ENCODE measurements at regions not wholly inside any gene's neighbourhood (a gene's known extent, or its start where the extent isn't known, plus 50 kb on each side); places are given as distances from the start of the nearest gene placed in this dataset.
"Not testable (repeated sequence)": the region's sequence is repeated elsewhere in the genome, so short reads cannot be mapped to it uniquely, and the experiment has no call there.

DNA sequence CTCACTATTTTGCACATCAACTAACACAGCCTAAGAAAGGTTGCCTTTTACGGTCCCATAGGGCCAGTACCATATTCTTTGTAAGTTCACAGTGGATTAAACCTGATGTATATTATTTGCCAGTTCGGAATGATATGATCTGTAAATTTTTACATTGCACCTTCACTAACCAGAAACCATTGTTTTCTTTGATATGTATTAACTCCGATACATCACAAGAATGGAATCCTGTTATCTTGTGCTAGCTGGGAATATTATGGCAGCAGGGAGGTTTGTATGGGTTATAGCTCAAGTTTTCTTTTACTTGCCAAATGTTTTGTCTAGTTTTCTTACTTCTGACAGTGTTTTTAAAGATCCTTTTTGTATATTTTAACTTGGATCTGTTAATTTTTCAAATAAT is 51.4 kb upstream of the S1PR1 start:
- no peak for DNase-seq (ENCODE audit: low spot score)

DNA sequence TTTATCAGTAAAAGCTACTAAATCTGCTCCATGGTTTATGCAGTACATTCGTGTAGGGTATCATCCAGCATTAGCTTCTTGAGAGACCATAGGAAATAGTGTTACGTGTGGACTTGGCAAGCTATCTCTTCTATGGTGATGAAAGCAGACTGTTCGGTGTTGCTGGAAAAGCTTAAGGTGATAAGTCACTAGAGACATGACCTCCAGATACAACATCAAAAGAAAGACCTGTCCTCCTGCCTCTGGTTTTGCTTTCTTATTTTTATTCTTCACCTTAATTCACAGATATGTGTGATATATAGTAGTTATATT is 53.5 kb upstream of the S1PR1 start:
- no peak for DNase-seq (ENCODE audit: low spot score)

DNA sequence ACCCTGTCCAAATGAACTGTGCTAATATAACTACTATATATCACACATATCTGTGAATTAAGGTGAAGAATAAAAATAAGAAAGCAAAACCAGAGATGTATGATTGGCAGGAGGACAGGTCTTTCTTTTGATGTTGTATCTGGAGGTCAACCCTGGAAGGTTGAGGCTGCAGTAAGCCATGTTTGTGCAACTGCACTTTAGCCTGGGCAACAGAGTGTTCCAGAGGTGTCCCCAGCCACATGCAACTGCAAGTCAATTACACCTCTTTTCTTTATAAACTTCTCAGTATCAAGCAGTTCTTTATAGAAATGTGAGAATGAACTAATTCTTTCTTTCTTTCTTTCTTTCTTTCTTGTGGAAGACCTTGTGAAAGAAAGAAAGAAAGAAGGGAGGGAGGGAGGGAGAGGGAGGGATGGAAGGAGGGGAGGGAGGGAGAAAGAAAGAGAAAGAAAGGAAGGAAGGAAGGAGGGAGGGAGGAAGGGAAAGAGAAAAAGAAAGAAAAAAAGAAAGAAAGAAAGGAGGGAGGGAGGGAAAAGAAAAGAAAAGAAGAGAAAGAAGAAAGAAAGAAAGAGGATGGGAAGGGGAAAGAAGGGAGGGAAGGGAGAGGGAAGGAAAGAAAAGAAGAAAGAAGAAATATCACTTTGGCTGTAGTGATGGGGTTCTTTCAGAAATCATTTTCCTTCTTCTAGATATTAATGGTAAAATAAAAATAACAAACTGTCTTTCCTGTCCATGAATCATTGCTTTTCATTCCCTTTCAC is 54.0 kb upstream of the S1PR1 start:
- no peak for DNase-seq (ENCODE audit: low spot score)

DNA sequence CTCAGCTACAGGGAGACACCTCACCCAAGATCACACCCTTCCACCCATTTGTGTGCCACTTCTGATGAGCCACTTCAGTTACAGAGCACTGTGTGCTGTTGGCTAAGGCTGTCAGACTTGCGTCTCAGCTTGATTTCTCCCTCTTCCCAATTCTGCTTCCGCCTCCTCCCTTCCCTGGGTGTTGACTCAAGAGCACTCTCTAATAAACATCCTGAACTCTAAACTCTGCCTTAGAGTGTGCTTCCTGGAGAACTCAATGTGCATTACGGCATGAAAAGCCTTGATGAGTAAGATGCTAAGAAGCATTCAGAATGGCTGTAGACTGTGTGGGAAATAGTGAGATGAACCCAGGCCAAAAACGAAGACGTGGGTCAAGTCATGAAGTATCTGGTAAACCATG is 54.9 kb upstream of the S1PR1 start:
- no peak for DNase-seq (ENCODE audit: low spot score)

DNA sequence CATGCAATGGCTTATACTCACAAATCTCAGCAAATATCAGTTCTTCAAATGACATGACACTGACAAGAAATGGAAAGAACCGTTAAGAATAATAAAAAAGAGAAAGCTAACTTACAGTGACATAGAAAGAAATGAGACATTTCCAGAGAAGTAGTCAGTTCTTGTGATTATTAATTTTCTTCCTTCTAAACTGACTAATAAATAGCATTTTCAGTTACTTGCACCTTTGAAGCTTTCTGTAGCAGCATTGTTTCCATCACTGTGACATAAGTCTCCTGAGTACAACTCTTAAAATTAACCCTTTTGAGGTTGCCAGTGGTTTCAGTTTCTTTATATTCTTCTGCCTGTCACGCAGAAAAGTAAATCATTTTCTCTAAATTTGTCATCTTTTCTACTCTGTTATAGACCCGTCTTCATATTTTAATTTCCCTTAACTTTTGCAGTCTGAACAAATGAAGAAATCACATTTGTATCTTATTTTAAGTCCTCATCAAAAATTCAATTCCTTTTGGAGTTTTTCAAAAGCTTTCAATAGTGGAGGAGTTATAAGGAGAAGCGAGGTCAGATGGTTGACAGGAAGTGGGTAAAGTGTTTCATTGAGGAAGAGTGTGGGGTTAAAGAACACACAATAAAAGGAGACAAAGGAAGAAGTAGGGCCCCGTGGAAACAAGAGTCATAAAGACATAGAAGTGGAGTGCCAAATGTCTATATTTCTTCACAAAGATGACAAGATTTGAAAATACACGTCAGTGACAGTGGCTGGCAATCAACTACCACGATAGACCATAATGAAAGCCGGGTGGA is 57.9 kb upstream of the S1PR1 start:
- no peak for DNase-seq (ENCODE audit: low spot score)

DNA sequence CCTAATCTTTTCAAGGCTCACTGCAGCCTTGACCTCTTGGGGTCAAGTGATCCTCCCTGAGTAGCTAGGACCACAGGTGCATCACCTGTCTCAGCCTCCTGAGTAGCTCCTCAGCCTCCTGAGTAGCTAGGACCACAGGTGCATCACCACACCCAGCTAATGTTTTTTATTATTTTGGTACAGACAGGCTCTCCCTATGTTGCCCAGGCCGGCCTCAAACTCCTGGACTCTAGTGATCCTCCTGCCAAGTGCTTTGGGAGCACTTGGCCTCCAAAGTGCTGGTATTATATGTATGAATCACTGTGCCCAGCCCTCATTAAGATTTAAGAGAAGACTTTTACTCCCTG is 58.5 kb upstream of the S1PR1 start:
- DNase-seq (ENCODE audit: low spot score): no peak

DNA sequence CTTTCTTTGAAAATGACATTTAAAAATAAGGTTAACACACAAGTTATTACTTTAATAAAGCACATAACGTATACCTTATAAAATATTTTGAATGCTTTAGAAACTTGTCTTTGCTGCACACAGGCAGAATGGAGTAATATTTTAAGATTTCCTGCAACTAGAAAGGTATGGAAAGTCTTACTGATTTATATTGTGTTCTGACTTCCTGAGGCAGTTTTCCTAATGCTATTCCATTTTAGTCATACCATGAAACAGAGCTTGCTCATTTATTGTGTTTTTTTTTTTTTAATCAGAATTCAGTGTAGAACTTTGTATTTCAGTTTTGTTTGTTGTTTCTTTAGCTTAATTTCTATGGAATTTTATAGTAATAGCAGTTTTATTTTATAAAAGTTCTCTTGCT is 60.9 kb upstream of the S1PR1 start:
- no peak for DNase-seq (ENCODE audit: low spot score)

DNA sequence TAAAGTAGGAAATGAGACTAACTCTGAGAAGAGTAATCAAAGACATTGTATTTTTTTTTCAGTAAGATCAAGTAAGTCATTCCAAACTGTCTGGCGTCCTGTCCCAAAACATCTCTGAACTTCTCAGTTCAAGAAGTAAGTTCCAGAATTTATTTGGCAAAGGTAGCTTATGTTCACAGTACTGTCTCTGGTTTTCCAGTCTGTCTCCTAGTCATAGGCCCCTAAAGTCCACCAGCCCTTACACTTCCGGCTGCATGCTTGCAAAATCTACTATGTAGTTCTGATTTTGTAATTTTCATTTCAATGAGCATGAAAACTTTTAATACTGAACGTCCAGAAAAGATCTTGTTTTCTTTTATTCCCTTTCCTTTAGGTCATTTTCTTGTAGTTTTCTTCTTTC is 61.4 kb upstream of the S1PR1 start:
- DNase-seq (ENCODE audit: low spot score): no peak

DNA sequence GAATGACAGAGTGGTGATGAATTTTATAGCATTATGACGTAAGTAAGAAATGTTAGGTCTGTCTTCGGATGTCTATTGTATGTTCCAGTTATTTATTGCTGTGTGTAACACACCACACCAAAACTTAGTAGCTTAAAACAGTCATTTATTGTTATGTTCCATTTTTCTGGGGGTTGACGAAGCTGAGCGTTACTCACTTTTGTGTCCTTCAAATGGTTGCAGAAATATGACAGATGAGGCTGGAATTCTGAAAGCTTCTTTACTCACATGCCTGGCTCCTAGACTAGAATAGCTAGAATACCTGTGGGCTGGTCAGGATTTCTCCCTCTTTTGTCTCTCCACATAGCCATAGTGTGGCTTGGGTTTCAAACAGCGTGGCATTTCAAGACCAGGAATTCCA is 62.1 kb upstream of the S1PR1 start:
- DNase-seq (ENCODE audit: low spot score): peak; percentile 68

DNA sequence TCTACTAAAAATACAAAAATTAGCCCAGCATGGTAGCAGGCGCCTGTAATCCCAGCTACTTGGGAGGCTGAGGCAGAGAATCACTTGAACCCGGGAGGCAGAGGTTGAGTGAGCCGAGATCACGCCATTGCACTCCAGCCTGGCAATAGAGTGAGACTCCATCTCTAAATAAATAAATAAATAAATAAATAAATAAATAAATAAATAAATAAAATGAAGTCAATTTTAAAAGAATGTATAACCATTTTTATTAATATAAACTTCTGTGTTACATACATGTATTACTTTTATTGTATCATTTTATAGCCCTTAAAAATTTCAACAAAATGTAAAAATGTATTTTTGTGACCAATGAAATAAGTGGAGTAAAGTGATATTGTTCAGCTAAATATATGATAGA is 62.5 kb upstream of the S1PR1 start:
- DNase-seq (ENCODE audit: low spot score): not testable (repeated sequence)

DNA sequence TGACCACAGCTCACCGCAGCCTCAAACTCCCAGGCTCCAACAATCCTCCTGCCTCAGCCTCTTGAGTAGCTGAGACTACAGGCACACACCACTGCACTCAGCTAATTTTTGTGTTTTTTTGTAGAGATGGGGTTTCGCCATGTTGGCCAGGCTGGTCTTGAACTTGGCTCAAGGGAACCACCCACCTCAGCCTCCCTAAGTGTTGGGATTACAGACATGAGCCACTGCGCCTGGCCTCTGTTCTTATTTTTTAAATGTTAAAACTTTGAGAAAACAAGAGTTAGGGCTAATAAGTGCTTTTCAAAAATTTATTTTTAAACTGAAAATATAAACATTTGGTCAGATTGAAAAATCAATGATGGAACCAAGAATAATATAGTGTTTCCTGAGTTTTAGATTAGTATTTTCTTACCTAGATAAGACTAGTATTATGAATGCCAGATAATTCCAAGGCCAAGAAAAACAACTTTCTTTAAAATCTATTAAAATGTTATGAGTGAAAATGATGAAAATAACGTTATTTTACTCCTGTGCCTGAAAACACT is 66.2 kb upstream of the S1PR1 start:
- no peak for DNase-seq (ENCODE audit: low spot score)

DNA sequence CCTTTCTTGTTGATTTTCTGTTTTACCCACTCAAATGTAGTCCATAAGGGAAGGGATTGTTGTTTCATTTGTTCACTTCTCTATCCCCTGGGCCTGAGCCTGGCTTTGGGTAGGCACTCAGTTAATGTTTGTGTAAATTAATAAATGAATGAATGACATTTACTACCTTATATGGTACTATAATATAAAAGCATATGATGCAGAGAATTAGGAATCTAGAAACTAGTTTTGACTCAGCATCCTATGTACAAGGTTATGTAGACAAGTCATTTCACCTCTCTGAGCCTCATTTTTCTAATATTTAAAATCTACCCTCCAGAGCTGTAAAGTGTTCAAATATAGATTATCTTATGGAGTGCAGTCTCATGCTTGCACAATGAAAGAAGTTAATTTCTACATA is 68.9 kb upstream of the S1PR1 start:
- DNase-seq (ENCODE audit: low spot score): no peak

DNA sequence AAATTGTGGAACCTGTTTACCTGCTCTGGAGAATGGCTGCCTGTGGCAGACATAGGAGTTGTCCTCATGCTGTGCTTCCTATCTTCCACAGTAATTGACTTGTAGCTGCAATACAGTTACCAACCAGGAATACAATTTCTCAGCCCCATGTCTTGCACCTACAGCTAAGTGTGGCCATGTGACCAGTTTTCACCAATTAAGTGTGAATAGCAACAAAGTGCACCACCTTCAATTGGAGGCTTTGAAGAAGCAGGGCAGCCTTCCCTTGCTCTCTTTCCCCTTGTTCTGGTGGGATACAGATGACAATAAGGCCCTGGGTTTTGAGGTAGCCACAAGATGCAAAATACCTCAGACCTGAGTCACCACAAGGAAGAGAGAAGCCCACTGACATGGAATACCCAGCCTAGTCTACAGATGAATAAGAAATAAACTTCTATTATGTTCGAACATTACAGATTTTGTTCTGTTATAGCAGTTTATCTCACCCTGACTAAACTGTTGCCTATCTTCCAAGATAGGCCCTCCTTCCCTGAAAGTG is 70.2 kb upstream of the S1PR1 start:
- no peak for DNase-seq (ENCODE audit: low spot score)

DNA sequence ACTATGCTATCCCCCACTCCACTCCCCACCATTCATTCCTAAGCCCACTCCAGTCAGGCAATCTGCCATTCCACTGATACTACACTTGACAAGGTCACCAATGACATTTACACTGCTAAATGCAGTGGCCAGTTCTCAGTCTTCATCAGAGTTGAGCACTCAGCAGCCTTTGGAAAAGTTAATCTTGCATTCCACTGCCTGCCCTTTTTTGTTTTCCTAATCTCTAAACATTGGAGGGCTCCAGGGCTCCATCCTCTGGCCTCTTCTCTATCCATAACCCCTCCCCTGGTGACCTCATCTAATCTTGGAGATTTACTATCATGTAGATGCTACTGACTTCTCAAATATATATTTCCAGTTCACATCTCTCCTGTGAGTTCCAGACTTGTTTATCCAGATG is 70.9 kb upstream of the S1PR1 start:
- DNase-seq (ENCODE audit: low spot score): no peak

DNA sequence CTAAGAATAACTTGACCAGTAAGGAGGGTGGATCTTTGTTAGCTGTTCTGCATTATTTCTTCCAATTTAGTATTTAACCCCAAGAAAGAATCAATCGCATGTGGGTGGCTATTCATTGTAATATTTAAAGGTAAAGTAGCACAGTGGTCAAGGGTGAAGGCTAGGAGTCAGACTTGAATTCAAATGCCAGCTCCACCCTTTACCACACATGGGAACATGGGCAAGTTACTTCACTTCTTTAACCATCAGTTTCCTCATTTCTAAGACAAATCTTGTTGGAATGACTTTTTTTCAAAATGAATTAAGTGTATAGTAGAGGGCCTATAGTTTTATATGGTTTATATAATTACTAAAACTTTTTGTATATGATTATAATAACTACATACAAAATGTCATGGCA is 71.3 kb upstream of the S1PR1 start:
- no peak for DNase-seq (ENCODE audit: low spot score)

DNA sequence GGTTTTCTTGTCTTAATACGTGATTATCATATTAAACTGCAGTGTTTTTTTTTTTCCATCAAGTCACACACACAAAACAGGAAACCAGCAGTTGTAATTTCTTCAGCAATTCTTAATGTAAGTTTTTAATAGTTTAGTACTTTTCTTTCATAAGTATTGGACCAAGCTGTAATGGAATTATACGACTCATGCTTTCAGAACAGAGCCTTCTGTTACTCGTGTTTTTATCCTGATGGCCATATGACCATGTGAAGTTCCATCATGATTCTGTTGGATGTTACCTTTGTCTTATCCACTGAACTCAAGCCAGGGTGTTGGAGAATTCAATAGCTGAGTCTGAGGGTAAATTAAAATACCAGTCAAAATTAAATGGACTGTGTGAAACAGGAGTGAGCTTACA is 72.0 kb upstream of the S1PR1 start:
- DNase-seq (ENCODE audit: low spot score): no peak

DNA sequence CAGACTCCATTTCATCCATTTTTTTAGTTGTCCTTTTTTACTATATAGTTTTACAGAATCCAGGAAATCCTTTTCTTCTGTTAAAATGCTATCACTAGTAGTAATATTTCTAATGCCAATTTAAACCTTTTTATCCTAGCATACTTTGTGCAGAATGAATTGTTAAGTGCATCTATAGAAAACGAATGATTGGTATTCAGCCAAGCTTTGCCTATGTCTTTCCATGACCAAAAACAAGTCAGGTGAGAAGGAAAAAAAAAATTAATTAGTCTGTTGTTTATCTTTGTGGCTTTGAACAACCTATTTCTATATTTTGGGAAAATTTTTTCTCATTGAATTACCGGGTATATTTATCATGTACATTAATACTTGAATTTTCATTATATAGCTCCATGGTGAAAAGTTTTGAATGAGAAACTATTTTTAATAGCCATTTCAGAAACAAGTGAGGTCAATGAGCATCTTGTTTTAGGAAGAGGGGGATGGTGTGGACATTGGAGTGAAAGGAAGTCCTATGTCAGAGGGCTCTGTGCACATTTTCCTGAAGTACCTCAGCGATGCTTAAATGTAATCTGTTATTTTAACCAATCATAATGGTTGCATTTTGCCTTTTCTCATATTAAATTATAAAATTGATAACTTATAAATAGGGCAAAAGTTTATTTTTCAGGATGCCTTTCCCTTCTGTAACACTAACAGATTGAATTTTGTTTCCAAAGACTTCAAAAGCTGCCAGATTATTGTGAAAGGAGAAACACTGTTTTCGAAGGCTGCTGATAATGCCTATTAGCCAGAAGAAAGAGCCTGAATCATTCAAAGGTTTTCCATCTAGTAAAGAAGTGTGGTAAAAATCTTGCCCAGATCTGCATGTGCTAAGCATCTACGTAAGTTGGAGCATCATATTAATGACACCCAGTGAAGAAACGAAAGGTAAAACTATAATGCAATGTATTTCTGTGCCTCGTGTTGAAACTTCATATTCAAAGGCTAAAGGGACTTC is 73.8 kb upstream of the S1PR1 start:
- DNase-seq (ENCODE audit: low spot score): no peak

DNA sequence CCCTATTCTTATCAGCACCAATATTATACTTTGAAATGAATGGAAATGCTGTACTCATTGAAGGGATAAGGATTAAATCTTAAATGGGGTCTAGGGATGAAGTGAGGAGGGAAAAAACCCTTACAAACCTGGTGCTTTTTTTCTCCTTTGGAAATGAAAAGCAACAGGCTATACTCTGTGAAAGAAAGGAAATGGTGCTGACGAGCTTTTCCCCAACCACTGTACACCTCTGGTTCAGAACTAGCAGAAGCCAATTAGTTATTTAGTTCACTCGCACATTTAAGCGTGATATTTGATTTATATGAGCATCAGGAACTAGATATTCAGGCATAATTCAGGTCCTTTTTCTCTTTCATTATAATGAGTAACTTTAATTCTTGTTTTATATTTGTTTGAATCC is 74.5 kb upstream of the S1PR1 start:
- DNase-seq (ENCODE audit: low spot score): no peak

DNA sequence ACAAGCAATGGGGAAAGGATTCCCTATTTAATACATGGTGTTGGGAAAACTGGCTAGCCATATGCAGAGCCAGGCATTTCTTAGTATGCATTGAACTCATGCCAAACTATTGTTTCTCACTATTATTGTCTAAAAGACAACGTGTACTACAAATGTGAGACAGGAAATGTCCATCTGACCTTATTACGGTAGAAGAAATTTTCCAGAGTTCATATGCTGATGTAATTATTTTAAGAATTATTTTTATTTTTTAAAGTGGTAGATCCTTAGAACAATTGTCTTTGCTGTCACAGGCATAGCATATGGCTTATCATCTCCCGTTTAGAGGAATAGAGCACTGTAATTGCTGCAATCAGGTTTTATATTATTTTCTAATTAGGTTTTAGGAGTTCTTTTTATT is 75.2 kb upstream of the S1PR1 start:
- DNase-seq (ENCODE audit: low spot score): no peak

DNA sequence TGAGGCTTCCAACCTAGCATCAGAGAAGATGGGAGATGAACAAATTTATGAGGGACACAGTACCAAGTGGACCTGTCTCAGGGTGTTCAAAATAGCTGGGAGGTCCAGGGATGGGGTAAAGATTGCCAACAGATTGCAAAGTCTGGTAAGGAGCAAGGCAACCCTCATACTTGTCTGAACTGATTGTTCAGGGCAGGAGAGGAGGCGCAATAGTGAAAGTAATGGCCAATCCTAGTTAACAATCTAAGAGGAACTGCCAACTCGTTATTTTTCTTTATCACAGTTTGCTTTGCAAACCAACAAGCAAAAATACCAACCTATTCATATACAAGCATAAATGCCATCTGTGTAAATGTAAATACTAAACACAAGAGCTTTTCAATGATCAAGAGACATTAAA is 78.4 kb upstream of the S1PR1 start:
- no peak for DNase-seq (ENCODE audit: low spot score)

DNA sequence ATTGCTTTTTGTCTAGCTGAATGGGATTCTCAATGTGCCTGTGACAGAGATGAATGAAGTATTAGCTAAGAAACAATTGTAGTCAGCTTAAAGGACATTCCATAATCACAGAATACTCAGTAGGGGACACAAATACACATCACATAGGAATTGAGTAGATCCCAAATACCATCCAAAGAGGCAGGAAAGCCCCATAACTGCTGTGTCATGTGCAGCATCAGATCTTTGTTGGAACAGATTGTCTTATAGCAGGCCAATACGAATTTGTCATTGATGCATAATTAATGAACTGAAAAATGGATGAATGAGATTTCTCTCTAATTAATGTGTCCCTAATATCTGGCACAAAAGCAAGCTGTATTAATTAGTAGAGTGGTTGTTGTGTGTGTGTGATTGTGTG is 82.3 kb upstream of the S1PR1 start:
- no peak for DNase-seq (ENCODE audit: low spot score)

DNA sequence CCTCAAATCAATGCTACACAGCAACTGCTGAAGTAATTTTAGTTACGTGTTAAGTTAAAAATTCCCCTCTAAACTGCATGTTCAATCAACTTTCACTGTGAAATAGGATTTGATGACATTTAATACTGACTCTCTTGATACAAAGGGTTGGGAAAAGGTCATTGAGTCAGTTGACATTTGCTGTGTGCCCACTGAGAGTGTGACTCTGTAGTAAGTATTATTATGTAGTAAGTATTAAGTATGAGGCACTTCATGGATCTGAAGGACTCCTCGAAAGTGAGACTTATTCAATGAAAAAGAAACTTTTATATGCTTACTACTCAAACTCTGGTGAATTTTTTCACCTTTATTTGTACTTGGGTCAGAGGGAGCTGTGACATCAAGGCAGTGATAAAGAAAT is 83.1 kb upstream of the S1PR1 start:
- DNase-seq (ENCODE audit: low spot score): no peak
